ENCODE measurements at regions not wholly inside any gene's neighbourhood (a gene's known extent, or its start where the extent isn't known, plus 50 kb on each side); places are given as distances from the start of the nearest gene placed in this dataset.

DNA sequence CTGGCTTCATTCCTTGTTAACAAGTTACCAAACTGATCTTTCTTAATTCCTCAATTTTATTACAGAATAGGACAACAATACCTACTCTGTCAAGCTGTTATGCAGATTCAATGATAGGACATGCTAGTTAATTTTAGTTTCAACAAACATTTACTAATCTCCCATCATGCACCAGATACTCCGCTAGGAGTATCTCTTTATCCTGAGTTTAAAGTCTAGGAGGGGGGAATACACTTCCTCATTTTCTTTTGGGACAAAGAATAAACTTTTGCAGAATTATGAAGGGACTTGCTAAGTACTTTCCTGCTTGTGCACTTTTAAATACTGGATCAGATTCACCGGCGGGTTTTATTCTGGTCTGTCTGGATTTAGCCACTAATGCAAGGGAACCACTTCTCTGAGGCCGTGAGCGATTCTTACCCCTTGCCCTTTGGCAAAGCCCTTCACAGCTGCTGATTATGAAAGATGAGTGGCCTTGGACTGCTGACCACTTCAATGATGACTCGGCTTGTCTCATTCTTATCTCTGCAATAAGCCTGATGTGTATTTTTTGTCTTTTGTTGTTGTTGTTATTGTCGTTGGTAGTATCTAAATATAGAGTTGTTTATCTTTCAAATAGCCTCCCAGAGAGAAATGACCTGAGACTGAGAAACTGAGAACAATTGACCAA is 73.9 kb downstream of the RMI1 start:
- no peaks in the 10 kb centered on the region for H3K4me1 ChIP-seq
- no peaks in the 10 kb centered on the region for H3K36me3 ChIP-seq (ENCODE audit: control insufficient read depth, insufficient read depth, low read length)
- no peaks in the 10 kb centered on the region for H3K79me2 ChIP-seq
- no peak overlapping the region for H3K27ac ChIP-seq
- no peaks in the 10 kb centered on the region for H3K27me3 ChIP-seq (ENCODE audit: control insufficient read depth, insufficient read depth, low read length)
- H3K4me2 ChIP-seq (ENCODE audit: low read length): no peak overlapping the region
- H3K9ac ChIP-seq: no peak overlapping the region
- H3K9me3 ChIP-seq (ENCODE audit: control insufficient read depth, low read length): no peaks in the 10 kb centered on the region
- TF ChIP-seq, protein P1, sequence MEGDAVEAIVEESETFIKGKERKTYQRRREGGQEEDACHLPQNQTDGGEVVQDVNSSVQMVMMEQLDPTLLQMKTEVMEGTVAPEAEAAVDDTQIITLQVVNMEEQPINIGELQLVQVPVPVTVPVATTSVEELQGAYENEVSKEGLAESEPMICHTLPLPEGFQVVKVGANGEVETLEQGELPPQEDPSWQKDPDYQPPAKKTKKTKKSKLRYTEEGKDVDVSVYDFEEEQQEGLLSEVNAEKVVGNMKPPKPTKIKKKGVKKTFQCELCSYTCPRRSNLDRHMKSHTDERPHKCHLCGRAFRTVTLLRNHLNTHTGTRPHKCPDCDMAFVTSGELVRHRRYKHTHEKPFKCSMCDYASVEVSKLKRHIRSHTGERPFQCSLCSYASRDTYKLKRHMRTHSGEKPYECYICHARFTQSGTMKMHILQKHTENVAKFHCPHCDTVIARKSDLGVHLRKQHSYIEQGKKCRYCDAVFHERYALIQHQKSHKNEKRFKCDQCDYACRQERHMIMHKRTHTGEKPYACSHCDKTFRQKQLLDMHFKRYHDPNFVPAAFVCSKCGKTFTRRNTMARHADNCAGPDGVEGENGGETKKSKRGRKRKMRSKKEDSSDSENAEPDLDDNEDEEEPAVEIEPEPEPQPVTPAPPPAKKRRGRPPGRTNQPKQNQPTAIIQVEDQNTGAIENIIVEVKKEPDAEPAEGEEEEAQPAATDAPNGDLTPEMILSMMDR (IDR thresholded peaks at IDR 0.05): no peak
- H2AFZ ChIP-seq: no peak overlapping the region
- H3K4me3 ChIP-seq (ENCODE audit: low read depth, low read length): no peak overlapping the region

DNA sequence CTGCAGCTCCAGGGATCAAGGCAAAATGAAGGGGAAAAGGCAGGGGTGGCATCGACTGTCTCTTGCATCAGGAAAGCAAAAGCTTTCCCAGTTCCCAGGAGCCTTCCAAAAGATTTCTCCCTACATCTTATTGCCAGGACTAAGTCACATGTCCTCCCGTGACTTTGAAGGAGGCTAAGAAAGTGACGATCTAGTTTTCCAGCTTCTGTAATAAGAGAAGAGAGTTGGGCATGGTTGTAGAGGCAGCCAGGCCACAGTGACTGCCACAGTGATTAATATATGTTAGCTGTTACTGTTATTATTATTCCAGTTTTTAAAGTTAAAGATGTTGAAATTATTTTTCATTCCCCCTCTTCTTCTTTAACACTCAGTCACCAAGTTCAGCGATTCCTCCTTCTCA is 77.1 kb downstream of the RMI1 start:
- Histone ChIP-seq H3K4me3 (ENCODE audit: low read depth, low read length) (no peak overlapping the region), H3K9ac (no peak overlapping the region), H3K27me3 (ENCODE audit: control insufficient read depth, insufficient read depth, low read length) (no peaks in the 10 kb centered on the region), H3K79me2 (no peaks in the 10 kb centered on the region), H3K4me2 (ENCODE audit: low read length) (no peak overlapping the region), H3K27ac (no peak overlapping the region), H2AFZ (no peak overlapping the region), H3K4me1 (no peaks in the 10 kb centered on the region), H3K36me3 (ENCODE audit: control insufficient read depth, insufficient read depth, low read length) (no peaks in the 10 kb centered on the region), H3K9me3 (ENCODE audit: control insufficient read depth, low read length) (no peaks in the 10 kb centered on the region)
- TF ChIP-seq, protein P1 (IDR thresholded peaks at IDR 0.05): no peak

DNA sequence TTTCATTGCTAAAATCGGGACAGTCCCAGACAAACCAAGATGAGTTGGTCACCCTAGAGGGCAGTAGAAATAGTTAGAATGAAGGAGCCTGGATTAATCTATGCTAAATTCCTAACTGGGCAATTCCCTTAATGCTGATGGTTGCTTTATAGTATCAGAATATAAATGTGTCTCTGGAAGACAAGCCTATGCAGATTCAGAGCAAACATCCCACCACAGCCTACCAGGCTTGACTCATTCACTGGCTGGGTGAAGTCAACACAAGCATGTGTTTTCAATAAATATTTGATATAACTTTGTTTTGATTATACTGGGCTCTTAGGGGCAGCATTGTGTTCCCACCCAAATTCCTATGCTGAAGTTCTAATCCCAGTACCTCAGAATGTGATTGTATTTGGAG is 79.3 kb downstream of the RMI1 start:
- Histone ChIP-seq H3K36me3 (ENCODE audit: control insufficient read depth, insufficient read depth, low read length) (no peaks in the 10 kb centered on the region), H3K4me1 (no peaks in the 10 kb centered on the region), H3K79me2 (no peaks in the 10 kb centered on the region), H3K4me3 (ENCODE audit: low read depth, low read length) (no peak overlapping the region), H3K4me2 (ENCODE audit: low read length) (no peak overlapping the region), H3K9me3 (ENCODE audit: control insufficient read depth, low read length) (no peaks in the 10 kb centered on the region), H3K27ac (no peak overlapping the region), H3K27me3 (ENCODE audit: control insufficient read depth, insufficient read depth, low read length) (no peaks in the 10 kb centered on the region), H2AFZ (no peak overlapping the region), H3K9ac (no peak overlapping the region)
- TF ChIP-seq, protein P1 (IDR thresholded peaks at IDR 0.05): no peak

DNA sequence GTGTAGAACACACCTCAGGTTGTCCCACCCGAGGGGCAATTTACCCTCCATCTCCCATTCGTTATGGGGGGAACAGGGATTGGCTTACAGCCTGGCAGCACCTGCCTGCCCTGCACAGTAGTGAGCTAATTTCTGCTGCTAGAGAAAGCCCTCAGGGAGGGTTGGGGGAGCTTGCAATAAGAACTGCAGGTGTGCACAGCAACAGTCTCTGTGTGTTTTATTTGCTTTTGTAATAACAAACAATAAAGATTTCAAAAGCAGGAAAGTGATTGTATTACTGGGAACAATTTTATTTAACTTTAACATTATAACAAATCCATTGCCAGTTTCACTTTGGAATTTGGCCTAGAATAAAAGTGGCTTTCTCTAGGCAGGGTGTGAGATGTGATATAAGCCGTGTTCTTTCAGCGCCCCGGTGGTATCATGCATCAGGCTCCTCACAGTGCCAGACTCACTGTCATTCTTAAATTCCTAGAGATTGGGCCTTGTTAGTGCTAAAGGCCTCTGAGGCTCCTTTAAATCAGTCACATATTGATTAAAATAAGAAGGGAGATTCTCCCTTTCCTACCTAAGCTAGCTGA is 81.1 kb downstream of the RMI1 start:
- H3K79me2 ChIP-seq: no peaks in the 10 kb centered on the region
- no peak overlapping the region for H3K4me2 ChIP-seq (ENCODE audit: low read length)
- no peak overlapping the region for H2AFZ ChIP-seq
- H3K27me3 ChIP-seq (ENCODE audit: control insufficient read depth, insufficient read depth, low read length): no peaks in the 10 kb centered on the region
- H3K36me3 ChIP-seq (ENCODE audit: control insufficient read depth, insufficient read depth, low read length): no peaks in the 10 kb centered on the region
- H3K9ac ChIP-seq: no peak overlapping the region
- H3K4me1 ChIP-seq: no peaks in the 10 kb centered on the region
- TF ChIP-seq, protein P1 (IDR thresholded peaks at IDR 0.05): no peak
- no peak overlapping the region for H3K4me3 ChIP-seq (ENCODE audit: low read depth, low read length)
- H3K9me3 ChIP-seq (ENCODE audit: control insufficient read depth, low read length): no peaks in the 10 kb centered on the region
- H3K27ac ChIP-seq: no peak overlapping the region

DNA sequence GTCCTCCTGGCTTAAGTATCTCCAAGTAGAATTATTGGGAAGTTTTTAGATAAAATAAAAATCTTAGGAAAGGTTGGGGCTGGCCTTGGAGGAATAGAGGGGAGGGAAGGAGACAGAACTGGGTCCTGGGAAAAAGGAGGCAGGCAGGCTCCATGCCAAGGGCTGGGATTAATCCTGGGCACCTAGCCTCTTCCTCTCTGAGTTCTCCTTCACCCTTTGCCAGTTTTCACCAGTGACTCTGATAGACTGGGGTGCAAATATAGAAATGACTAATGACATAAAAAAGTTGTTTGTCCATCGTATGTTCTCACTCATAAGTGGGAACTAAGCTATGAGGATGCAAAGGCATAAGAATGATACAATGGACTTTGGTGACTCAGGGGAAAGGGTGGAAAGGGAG is 81.9 kb downstream of the RMI1 start:
- Histone ChIP-seq H3K4me1 (no peaks in the 10 kb centered on the region), H3K4me3 (ENCODE audit: low read depth, low read length) (no peak overlapping the region), H2AFZ (no peak overlapping the region), H3K9ac (no peak overlapping the region), H3K27ac (no peak overlapping the region), H3K36me3 (ENCODE audit: control insufficient read depth, insufficient read depth, low read length) (no peaks in the 10 kb centered on the region), H3K79me2 (no peaks in the 10 kb centered on the region), H3K27me3 (ENCODE audit: control insufficient read depth, insufficient read depth, low read length) (no peaks in the 10 kb centered on the region), H3K4me2 (ENCODE audit: low read length) (no peak overlapping the region), H3K9me3 (ENCODE audit: control insufficient read depth, low read length) (no peaks in the 10 kb centered on the region)
- TF ChIP-seq, protein P1 (IDR thresholded peaks at IDR 0.05): no peak

Data from parathyroid adenoma (tissue), 2 donors.